ENCODE measurements at regions not wholly inside any gene's neighbourhood (a gene's known extent, or its start where the extent isn't known, plus 50 kb on each side); places are given as distances from the start of the nearest gene placed in this dataset.
"Not testable (repeated sequence)": the region's sequence is repeated elsewhere in the genome, so short reads cannot be mapped to it uniquely, and the experiment has no call there.

GRCh38 chr6:68575765-68576439, 59.2 kb upstream of the ADGRB3 start:
- DNase-seq (ENCODE audit: low read depth in 3 of 3, low spot score in 2 of 3) = peak; percentile 29 to 40 (median 31)

- DNase-seq (ENCODE audit: low read depth in 3 of 3, low spot score in 2 of 3) = no peak
Observed at GRCh38 chr6:68572975-68573374, 62.1 kb upstream of the ADGRB3 start.

GRCh38 chr6:68572525-68572924, 62.6 kb upstream of the ADGRB3 start:
- no peak for DNase-seq (ENCODE audit: low read depth in 3 of 3, low spot score in 2 of 3)

- no peak for DNase-seq (ENCODE audit: low read depth in 3 of 3, low spot score in 2 of 3)
Observed at GRCh38 chr6:68559716-68560115, 75.4 kb upstream of the ADGRB3 start.

- DNase-seq (ENCODE audit: low read depth in 3 of 3, low spot score in 2 of 3) = no peak
Observed at GRCh38 chr6:68559070-68559469, 76.0 kb upstream of the ADGRB3 start.

GRCh38 chr6:68546620-68547019, 88.5 kb upstream of the ADGRB3 start:
- no peak for DNase-seq (ENCODE audit: low read depth in 3 of 3, low spot score in 2 of 3)

- no peak for DNase-seq (ENCODE audit: low read depth in 3 of 3, low spot score in 2 of 3)
Observed at GRCh38 chr6:68544450-68544849, 90.6 kb upstream of the ADGRB3 start.

- DNase-seq (ENCODE audit: low read depth in 3 of 3, low spot score in 2 of 3) = no peak
Observed at GRCh38 chr6:68533339-68533795, 101.7 kb upstream of the ADGRB3 start.

GRCh38 chr6:68527691-68528090, 107.4 kb upstream of the ADGRB3 start:
- DNase-seq (ENCODE audit: low read depth in 3 of 3, low spot score in 2 of 3) = no peak

- no peak for DNase-seq (ENCODE audit: low read depth in 3 of 3, low spot score in 2 of 3)
Observed at GRCh38 chr6:68506911-68507310, 128.2 kb upstream of the ADGRB3 start.

GRCh38 chr6:68502946-68503345, 132.1 kb upstream of the ADGRB3 start:
- no peak for DNase-seq (ENCODE audit: low read depth in 3 of 3, low spot score in 2 of 3)

- no peak for DNase-seq (ENCODE audit: low read depth in 3 of 3, low spot score in 2 of 3)
Observed at GRCh38 chr6:68497927-68498326, 137.2 kb upstream of the ADGRB3 start.

GRCh38 chr6:68494880-68495279, 140.2 kb upstream of the ADGRB3 start:
- not testable (repeated sequence) for DNase-seq (ENCODE audit: low read depth in 3 of 3, low spot score in 2 of 3)

GRCh38 chr6:68476611-68477010, 158.5 kb upstream of the ADGRB3 start:
- no peak for DNase-seq (ENCODE audit: low read depth in 3 of 3, low spot score in 2 of 3)

- no peak for DNase-seq (ENCODE audit: low read depth in 3 of 3, low spot score in 2 of 3)
Observed at GRCh38 chr6:68473433-68474210, 161.5 kb upstream of the ADGRB3 start.

GRCh38 chr6:68468244-68468884, 166.7 kb upstream of the ADGRB3 start:
- no peak for DNase-seq (ENCODE audit: low read depth in 3 of 3, low spot score in 2 of 3)

GRCh38 chr6:68458447-68458846, 176.6 kb upstream of the ADGRB3 start:
- no peak for DNase-seq (ENCODE audit: low read depth in 3 of 3, low spot score in 2 of 3)

GRCh38 chr6:68447112-68447511, 188.0 kb upstream of the ADGRB3 start:
- no peak for DNase-seq (ENCODE audit: low read depth in 3 of 3, low spot score in 2 of 3)

- no peak for DNase-seq (ENCODE audit: low read depth in 3 of 3, low spot score in 2 of 3)
Observed at GRCh38 chr6:68445926-68446325, 189.2 kb upstream of the ADGRB3 start.

GRCh38 chr6:68443704-68444103, 191.4 kb upstream of the ADGRB3 start:
- no peak for DNase-seq (ENCODE audit: low read depth in 3 of 3, low spot score in 2 of 3)

GRCh38 chr6:68427630-68428029, 207.5 kb upstream of the ADGRB3 start:
- no peak for DNase-seq (ENCODE audit: low read depth in 3 of 3, low spot score in 2 of 3)

GRCh38 chr6:68410021-68410420, 225.1 kb upstream of the ADGRB3 start:
- DNase-seq (ENCODE audit: low read depth in 3 of 3, low spot score in 2 of 3) = no peak

All from right renal cortex interstitium (tissue), 3 donors.